T-helper 9 cell (primary cell): ENCODE measurements at regions not wholly inside any gene's neighbourhood (a gene's known extent, or its start where the extent isn't known, plus 50 kb on each side); places are given as distances from the start of the nearest gene placed in this dataset.

Experiments
- DNase-seq: peaks from one replicate; pipeline ENCODE4 v3.0.0-alpha.2; 2020

- no peak for DNase-seq
Measured at GRCh38 chr5:124102486-124102885, 590.5 kb downstream of the CSNK1G3 start.

GRCh38 chr5:124093658-124094057, 581.7 kb downstream of the CSNK1G3 start:
- no peak for DNase-seq

- no peak for DNase-seq
Measured at GRCh38 chr5:124090115-124090514, 578.1 kb downstream of the CSNK1G3 start.

GRCh38 chr5:124089578-124089977, 577.6 kb downstream of the CSNK1G3 start:
- no peak for DNase-seq

GRCh38 chr5:124088289-124089032, 576.5 kb downstream of the CSNK1G3 start:
- no peak for DNase-seq

- no peak for DNase-seq
Measured at GRCh38 chr5:124087752-124088151, 575.8 kb downstream of the CSNK1G3 start.

- no peak for DNase-seq
Measured at GRCh38 chr5:124080256-124080655, 568.3 kb downstream of the CSNK1G3 start.

- DNase-seq, result no peak
Measured at GRCh38 chr5:124079062-124079461, 567.1 kb downstream of the CSNK1G3 start.

GRCh38 chr5:124074500-124074899, 562.5 kb downstream of the CSNK1G3 start:
- no peak for DNase-seq

- DNase-seq, result no peak
Measured at GRCh38 chr5:124072570-124072969, 560.6 kb downstream of the CSNK1G3 start.

- no peak for DNase-seq
Measured at GRCh38 chr5:124071039-124071438, 559.1 kb downstream of the CSNK1G3 start.

- no peak for DNase-seq
Measured at GRCh38 chr5:124065508-124065907, 553.5 kb downstream of the CSNK1G3 start.

- no peak for DNase-seq
Measured at GRCh38 chr5:124064956-124065355, 553.0 kb downstream of the CSNK1G3 start.

GRCh38 chr5:124061663-124062062, 549.7 kb downstream of the CSNK1G3 start:
- DNase-seq, result no peak

GRCh38 chr5:124061068-124061430, 549.1 kb downstream of the CSNK1G3 start:
- DNase-seq, result no peak

- no peak for DNase-seq
Measured at GRCh38 chr5:124060413-124061067, 548.6 kb downstream of the CSNK1G3 start.

- DNase-seq, result no peak
Measured at GRCh38 chr5:124060011-124060410, 548.0 kb downstream of the CSNK1G3 start.

GRCh38 chr5:124059200-124059599, 547.2 kb downstream of the CSNK1G3 start:
- DNase-seq, result no peak

- no peak for DNase-seq
Measured at GRCh38 chr5:124057724-124058231, 545.8 kb downstream of the CSNK1G3 start.

GRCh38 chr5:124056991-124057723, 545.2 kb downstream of the CSNK1G3 start:
- no peak for DNase-seq

- no peak for DNase-seq
Measured at GRCh38 chr5:124056326-124056990, 544.5 kb downstream of the CSNK1G3 start.

GRCh38 chr5:124055751-124056150, 543.8 kb downstream of the CSNK1G3 start:
- DNase-seq, result no peak

GRCh38 chr5:124054564-124054963, 542.6 kb downstream of the CSNK1G3 start:
- no peak for DNase-seq
